ENCODE measurements at regions not wholly inside any gene's neighbourhood (a gene's known extent, or its start where the extent isn't known, plus 50 kb on each side); places are given as distances from the start of the nearest gene placed in this dataset.

DNA sequence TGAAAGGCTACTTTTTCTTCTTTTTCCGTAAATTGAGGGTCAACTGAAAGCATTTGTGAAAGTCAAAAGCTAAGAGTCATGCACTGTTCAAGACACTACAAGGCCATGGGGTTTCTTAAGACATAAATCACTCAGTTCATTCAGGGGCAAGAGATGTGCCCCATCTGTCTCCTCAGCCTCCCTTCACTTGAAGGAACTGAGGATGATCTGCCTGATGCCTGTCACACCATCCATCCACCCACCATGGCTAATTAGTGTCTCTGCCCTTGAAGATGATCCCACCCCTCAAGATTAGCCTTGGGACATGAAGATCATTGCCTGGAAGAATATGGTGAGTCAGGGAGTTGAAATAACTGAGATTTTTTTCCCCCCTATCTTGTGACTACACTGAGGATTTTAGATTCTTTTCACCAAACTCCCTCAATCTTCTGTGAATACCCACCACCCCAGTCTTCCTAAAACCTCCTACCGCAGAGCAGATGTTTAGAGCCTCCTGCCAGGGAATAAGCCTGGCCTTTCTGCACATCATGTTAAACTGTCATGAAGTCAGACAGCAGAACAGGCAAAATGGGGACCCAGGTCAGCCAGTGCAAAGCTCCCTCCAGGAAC lies 88.6 kb upstream of the LMO4 start:
- no peak overlapping the region for H3K4me3 ChIP-seq (ENCODE audit: low read depth, low read length)
- TF ChIP-seq CTCF (IDR thresholded peaks at IDR 0.05; ENCODE audit: insufficient read depth, low read depth, low read length, missing control alignments), result no peak

DNA sequence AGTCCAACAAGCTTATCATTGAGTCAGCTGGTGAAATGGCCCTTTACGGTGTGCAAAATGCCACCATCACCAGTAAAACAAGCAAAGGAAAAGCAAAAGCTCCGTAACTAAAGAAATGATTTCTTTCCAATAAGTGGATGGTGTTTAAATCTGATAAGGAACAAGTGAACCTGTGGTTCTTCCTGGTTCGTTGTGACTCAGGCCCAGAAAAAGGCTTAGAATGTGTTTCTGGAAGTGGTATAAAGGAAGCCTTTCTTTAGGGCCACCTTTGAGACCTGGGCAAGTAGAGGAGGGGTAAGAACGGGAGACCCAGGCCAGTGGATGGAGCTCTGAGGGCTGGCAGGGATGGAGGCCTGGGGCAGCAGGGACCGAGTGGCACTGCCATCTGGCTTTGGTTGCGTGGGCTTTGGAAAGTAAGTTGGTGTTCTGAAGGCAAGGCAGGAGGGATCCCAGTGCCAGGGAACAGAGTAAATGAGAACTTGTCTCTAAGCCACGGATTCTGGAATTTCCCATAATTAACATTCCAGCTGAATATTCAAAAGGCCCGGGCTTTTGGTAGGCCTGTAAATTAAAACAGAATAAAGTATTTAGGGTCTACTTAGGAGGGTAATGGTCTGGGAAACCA lies 87.9 kb upstream of the LMO4 start:
- H3K4me3 ChIP-seq (ENCODE audit: low read depth, low read length), result no peak overlapping the region
- DNase-seq (ENCODE audit: low read depth), result no peak
- no peak for TF ChIP-seq CTCF (IDR thresholded peaks at IDR 0.05; ENCODE audit: insufficient read depth, low read depth, low read length, missing control alignments)

More for the DNA sequence above, 88.6 kb upstream of the LMO4 start:
- no peak for DNase-seq (ENCODE audit: low read depth)

DNA sequence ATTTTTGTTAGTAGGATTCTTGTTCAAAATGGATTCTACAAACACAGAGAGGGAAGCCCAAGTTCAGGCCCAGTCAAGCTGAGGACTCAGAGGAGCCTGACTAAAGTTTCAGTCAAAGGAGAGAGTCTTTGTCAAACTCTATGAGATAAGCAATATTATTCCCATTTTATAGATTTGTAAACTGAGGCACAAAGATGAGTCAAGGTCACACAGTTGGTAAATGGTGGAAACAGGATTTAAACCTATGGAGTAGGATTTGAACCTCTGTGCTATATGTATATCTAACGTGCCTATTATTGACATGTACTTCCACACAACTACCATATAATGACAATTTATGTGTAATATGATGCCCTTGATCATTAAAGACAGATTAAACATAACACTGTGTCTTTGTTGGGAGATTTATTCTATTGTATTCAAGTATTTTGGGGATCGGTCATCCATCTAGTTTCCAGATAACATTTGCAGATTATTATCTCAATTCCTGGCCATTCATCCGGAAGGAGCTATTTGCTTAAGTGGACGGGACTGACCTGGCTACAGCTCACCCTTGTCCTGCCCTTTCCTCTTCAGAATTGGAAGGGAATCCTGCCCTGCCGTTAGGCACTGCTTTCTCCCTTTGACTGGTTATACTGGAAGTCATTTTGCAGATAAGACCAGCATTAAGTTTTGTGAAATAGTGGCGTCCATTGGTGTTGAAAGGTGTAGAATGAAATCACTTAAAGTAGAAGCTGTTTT lies 86.1 kb upstream of the LMO4 start:
- H3K4me3 ChIP-seq (ENCODE audit: low read depth, low read length), result no peak overlapping the region
- no peak for DNase-seq (ENCODE audit: low read depth)
- TF ChIP-seq CTCF (IDR thresholded peaks at IDR 0.05; ENCODE audit: insufficient read depth, low read depth, low read length, missing control alignments), result no peak

GRCh38 chr1:87243573-87243972 lies 85.1 kb upstream of the LMO4 start:
- DNase-seq (ENCODE audit: low read depth), result no peak

DNA sequence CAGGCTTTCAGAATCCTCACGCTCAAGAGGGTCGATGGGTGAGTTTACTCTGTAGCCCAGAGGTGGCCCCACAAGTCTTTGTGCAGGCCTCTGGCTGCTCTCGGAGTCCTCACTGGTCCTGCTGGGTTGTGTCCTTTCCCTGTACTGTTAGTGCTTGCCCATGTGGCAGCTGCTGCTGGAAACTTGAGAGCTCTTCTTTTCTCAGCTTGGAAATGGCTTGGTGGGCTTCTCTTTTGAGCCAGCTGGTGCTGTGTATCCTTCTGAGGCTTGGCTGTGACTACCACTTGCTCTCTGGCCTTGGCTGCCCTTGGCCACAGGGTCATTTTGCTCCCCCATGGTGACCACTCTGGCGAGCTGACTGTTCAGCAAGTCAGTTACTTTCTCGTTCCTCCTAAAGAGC lies 82.2 kb upstream of the LMO4 start:
- no peak for TF ChIP-seq CTCF (IDR thresholded peaks at IDR 0.05; ENCODE audit: insufficient read depth, low read depth, low read length, missing control alignments)
- DNase-seq (ENCODE audit: low read depth), result no peak
- no peak overlapping the region for H3K4me3 ChIP-seq (ENCODE audit: low read depth, low read length)

More at GRCh38 chr1:87243573-87243972, 85.1 kb upstream of the LMO4 start:
- H3K4me3 ChIP-seq (ENCODE audit: low read depth, low read length), result no peak overlapping the region
- no peak for TF ChIP-seq CTCF (IDR thresholded peaks at IDR 0.05; ENCODE audit: insufficient read depth, low read depth, low read length, missing control alignments)

DNA sequence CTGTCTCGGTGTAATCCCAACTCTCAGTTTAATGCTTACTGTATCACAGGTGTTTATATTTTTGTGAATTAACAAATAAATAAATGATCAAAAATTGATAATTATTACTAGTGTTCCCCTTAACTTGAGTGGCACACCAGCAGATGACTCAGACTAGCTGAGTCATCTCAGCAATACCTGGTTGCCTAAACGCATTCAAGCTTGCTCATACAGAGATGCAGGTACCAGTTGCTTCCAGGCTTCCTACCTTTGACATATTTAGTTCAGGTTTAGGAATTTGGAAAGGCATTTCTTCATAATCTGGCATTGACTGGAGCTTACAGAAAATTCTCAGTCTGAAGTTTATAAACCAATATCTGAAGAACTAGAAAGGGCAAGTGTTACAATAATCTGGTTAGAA lies 78.9 kb upstream of the LMO4 start:
- no peak for DNase-seq (ENCODE audit: low read depth)
- no peak overlapping the region for H3K4me3 ChIP-seq (ENCODE audit: low read depth, low read length)
- no peak for TF ChIP-seq CTCF (IDR thresholded peaks at IDR 0.05; ENCODE audit: insufficient read depth, low read depth, low read length, missing control alignments)

Measured in GM12865 (cell line).